ENCODE measurements at regions not wholly inside any gene's neighbourhood (a gene's known extent, or its start where the extent isn't known, plus 50 kb on each side); places are given as distances from the start of the nearest gene placed in this dataset.

GRCh38 chr2:121044412-121044811 is 240.6 kb downstream of the TFCP2L1 start:
- no peak for TF ChIP-seq CTCF (IDR thresholded peaks at IDR 0.05)
- no peak for TF ChIP-seq POLR2A (IDR thresholded peaks at IDR 0.05)
